Upper lobe of right lung (tissue), 1 donor: ENCODE measurements at regions not wholly inside any gene's neighbourhood (a gene's known extent, or its start where the extent isn't known, plus 50 kb on each side); places are given as distances from the start of the nearest gene placed in this dataset.

ENCODE experiments used
- ATAC-seq: fragments of 200-7000 bp; cut with Tn5 transposase; one replicate; pipeline ENCODE4 v1.9.1; 2020; ENCODE audit warnings: mild to moderate bottlenecking, moderate library complexity
- DNase-seq: peaks from one replicate; pipeline ENCODE4 v3.0.0-alpha.2; 2020
- H3K27ac ChIP-seq: fragments of 200-600 bp; one replicate; pipeline ENCODE4 v1.8.0; 2022
- H3K27me3 ChIP-seq: fragments of 200-600 bp; one replicate; pipeline ENCODE4 v1.8.0; 2022; ENCODE audit warnings: mild to moderate bottlenecking
- H3K36me3 ChIP-seq: fragments of 200-600 bp; one replicate; pipeline ENCODE4 v1.8.0; 2022
- H3K4me1 ChIP-seq: fragments of 200-600 bp; one replicate; pipeline ENCODE4 v1.8.0; 2022
- H3K4me3 ChIP-seq: fragments of 200-600 bp; one replicate; pipeline ENCODE4 v1.8.0; 2022; ENCODE audit warnings: mild to moderate bottlenecking
- H3K9me3 ChIP-seq: fragments of 200-600 bp; one replicate; pipeline ENCODE4 v1.8.0; 2022
- CTCF ChIP-seq: fragments of 200-600 bp; IDR thresholded peaks from one replicate; pipeline ENCODE4 v1.8.0; 2022; ENCODE audit warnings: antibody characterized with exemption
- intact Hi-C: fragments of 100-400 bp; cut with DNase I; formaldehyde crosslinking; loops from one replicate; pipeline ENCODE4 v1.11.0; 2022
- donor health status: DM: no; HTN: yes; CAD: no; lungs with severe emphysema.

DNA sequence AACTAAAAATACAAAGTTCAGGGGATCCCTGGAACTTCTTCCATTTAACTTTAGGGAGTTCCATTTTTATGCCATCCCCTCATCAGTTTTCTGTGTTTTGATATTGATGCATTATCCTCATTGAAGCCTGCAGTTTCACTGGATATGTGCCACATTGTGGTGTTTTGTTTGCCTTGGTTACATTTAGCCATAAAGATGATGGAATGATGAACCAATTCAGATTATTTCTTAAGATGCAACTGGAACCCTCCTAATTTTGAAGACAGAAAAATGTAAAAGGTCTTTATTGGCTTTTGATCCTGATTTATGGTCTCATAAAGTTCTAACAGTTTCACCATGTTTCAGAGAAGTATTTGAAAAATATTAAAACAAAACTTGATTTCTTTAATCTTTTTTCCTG lies 314.2 kb upstream of the KLF6 start:
- Histone ChIP-seq H3K4me1 (no peaks in the 10 kb centered on the region), H3K27ac (no peak overlapping the region), H3K4me3 (no peak overlapping the region), H3K36me3 (no peaks in the 10 kb centered on the region), H3K9me3 (no peaks in the 10 kb centered on the region), H3K27me3 (no peaks in the 10 kb centered on the region)
- no peak for TF ChIP-seq CTCF
- intact Hi-C loops = no loop called here
- ATAC-seq (no peak), DNase-seq (no peak)

DNA sequence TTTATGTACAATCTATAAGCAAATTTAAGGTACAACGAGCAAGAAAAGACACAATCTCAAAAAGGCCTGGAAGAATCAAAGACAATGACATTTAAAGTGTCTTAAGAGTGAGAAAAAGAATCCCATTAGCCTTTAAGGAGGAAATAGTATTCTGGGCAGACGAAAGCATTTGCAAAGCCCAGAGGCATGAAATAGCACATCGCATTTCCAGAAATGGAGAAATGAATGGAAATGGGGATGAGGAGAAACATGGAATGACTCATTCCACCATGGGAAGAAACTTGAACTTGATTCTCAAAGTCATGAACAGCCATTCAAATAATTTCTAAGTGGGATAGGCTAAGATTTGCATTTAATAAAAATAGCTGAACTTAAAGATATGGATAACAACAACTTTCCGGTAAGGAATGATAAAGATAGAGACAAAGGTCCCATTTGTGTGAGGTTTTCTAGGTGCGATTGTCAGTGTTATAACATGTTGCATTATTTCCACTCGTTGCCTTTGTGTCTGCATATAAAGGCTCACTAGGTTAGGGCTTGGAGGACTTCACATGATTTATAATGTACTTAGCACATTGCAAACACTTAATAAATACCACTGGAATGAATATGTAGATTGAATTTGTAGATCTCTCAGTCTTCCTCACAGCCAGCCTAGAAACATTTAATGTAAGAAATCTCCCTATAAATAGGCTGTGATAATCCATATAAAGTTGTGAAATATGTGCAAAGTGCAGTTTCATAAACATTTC lies 310.3 kb upstream of the KLF6 start:
- no peak for DNase-seq
- no peaks in the 10 kb centered on the region for H3K27me3 ChIP-seq
- no peak overlapping the region for H3K4me3 ChIP-seq
- no peaks in the 10 kb centered on the region for H3K4me1 ChIP-seq
- H3K9me3 ChIP-seq = no peaks in the 10 kb centered on the region
- intact Hi-C loops = no loop called here
- H3K27ac ChIP-seq = no peak overlapping the region
- TF ChIP-seq CTCF = no peak
- ATAC-seq = no peak
- no peaks in the 10 kb centered on the region for H3K36me3 ChIP-seq

DNA sequence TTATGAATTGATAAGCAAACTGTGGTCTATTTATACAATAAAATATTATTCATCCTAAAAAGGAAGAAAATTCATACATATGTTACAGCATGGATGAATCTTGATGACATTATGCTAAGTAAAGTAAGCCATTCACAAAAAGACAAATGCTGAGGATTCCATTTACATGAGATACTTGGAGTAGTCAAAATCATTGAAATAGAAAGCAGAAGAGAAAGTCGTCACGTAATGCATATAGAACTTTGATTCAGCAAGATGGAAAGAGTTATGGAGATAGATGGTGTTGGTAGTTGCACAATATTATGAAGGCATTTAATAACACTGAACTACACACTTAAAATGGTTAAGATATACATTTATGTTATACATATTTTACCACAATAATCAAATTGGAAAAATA lies 309.7 kb upstream of the KLF6 start:
- Histone ChIP-seq H3K27me3 (no peaks in the 10 kb centered on the region), H3K36me3 (no peaks in the 10 kb centered on the region), H3K27ac (no peak overlapping the region), H3K4me1 (no peaks in the 10 kb centered on the region), H3K4me3 (no peak overlapping the region), H3K9me3 (no peaks in the 10 kb centered on the region)
- DNase-seq = no peak
- no peak for ATAC-seq
- intact Hi-C loops = no loop called here
- TF ChIP-seq CTCF = no peak

DNA sequence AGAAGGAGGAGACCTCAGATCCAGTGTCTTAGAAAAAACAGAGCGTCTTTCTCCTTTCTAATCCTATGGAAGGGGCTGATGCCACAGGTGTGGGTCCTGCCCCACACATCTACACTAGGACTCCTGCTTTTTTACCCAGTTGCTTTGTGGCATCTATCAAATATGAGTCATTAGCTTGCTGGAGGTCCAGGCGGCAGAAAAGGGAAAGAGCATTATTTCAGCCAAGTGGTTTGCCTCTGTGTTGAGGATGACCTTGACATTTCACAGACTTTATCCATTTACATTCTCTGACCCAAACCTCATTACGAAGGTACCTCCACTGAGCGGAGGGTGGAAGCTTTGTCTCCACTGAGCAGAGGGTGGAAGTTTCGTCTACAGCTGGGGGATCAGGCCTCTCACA lies 308.4 kb upstream of the KLF6 start:
- Histone ChIP-seq H3K4me3 (no peak overlapping the region), H3K27me3 (no peaks in the 10 kb centered on the region), H3K27ac (no peak overlapping the region), H3K4me1 (no peaks in the 10 kb centered on the region), H3K9me3 (no peaks in the 10 kb centered on the region), H3K36me3 (no peaks in the 10 kb centered on the region)
- no peak for ATAC-seq
- no peak for TF ChIP-seq CTCF
- intact Hi-C loops = no loop called here
- DNase-seq = no peak

DNA sequence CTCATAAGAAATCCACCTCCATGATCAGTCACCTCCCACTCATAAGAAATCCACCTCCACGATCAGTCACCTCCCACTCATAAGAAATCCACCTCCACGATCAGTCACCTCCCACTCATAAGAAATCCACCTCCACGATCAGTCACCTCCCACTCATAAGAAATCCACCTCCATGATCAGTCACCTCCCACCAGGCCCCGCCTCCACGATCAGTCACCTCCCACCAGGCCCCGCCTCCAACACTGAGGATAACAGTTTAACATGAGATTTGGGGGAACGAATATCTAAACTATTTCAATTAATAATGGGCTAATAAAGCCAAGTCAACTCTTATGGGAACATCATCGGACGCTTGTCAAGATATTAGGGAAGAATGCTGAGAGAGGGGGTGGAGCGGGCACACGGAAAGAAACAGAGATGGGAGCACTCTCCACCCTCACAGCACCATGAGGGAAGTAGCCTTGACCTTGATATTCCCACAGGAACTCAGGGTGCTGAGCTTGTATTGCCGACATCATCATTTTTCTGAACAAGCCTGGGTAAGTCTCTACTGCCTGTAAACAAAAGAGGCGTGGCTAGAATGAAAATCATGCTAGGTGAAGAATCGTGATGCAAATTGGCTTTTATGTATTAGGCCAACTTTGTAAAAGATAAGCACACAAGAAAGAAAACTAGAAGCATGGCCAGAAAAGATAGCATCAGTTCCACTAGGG lies 303.5 kb upstream of the KLF6 start:
- Histone ChIP-seq H3K9me3 (no peaks in the 10 kb centered on the region), H3K27ac (no peak overlapping the region), H3K4me1 (peaks cover under 1% of the 10 kb centered on the region), H3K27me3 (no peaks in the 10 kb centered on the region), H3K36me3 (no peaks in the 10 kb centered on the region), H3K4me3 (no peak overlapping the region)
- DNase-seq = no peak
- intact Hi-C loops = no loop called here
- ATAC-seq = no peak
- no peak for TF ChIP-seq CTCF
